NCI-H446 treated with DMSO at 0.1 percent for 48 hours (cell line): ENCODE measurements at regions not wholly inside any gene's neighbourhood (a gene's known extent, or its start where the extent isn't known, plus 50 kb on each side); places are given as distances from the start of the nearest gene placed in this dataset.
"Not testable (repeated sequence)": the region's sequence is repeated elsewhere in the genome, so short reads cannot be mapped to it uniquely, and the experiment has no call there.

Experiments
- DNase-seq: peaks from one replicate; lab custom pipeline; 2025; lab: John Stamatoyannopoulos, UW

DNA sequence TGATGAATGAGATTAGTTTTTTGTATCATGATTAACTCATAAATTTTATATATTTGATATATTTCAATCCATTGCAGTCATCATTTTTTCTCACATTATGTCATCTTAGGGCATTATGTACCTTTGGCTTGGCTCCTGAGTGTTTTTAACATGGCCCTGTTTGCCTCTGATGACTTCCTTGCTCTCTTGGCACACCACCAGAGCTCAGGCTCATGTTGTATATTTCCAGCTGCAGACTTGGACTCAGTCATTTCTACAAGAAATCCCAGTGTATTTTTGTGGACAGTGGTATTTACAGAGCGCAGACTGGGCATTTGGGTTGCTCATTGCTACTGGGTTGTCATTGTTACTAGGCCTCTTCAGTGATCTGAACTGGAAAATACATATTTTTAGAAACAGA, 188.5 kb downstream of the ADRA2A start:
- DNase-seq: peak; percentile 20

DNA sequence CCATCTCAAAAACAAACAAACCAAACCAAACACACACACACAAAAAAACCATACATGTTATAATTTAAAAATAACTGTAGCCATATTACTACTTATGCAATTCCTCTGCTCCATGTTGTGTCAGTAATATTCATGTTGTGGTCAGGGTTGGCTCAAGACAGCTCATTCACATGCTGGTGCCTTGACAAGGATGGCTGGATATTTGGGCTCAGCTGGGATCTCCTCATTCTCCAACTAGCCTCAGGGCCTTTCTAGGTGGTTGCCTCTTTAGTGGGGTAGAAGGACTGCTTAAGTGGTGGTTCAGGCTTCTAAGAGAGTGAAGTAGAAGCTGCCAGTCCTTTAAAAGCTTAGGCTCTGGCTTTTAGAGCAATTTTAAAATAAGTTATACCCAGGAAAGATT, 189.3 kb downstream of the ADRA2A start:
- DNase-seq: no peak

DNA sequence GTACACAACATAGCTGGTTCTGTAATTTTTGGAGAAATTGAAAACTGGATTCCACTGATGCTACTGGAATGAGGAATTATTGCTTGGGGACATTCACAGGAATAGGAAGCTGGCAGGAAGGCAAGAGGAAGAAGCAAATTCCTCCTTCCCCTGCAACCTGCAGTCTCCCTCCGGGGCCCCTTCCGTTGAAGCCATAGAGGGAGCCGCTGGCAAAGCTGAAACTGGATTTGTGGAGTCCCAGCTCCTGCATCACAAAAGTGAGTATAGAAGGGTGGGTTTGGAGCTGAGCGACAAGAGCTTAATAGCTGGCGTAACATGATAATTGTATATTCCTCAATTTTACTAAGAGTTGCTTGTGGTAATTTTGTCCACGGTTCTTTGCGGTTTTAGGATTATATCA, 190.8 kb downstream of the ADRA2A start:
- no peak for DNase-seq

DNA sequence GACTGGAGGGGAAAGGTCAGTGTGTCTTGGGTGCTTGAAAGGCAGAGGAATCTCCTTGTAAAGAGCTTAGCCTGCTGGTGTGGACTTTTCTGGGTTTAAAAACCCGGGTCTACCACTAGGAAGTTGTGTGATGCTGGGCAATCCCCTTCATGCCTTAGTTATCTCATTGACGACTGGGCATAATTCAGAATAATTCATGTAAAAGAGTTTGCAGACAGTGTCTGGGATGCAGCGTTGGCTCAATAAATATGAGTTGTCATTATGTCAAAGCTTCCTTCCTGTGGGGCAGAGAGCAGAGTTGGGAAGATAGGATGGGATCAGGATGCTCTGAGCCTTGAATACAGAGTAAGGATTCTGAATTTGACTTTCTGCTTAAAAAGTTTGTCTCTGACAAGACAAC, 196.4 kb downstream of the ADRA2A start:
- DNase-seq: no peak

- DNase-seq: no peak
These were observed 196.8 kb downstream of the ADRA2A start for GRCh38 chr10:111273635-111274034.

GRCh38 chr10:111275091-111275490, 198.3 kb downstream of the ADRA2A start:
- DNase-seq: no peak

- DNase-seq: peak; percentile 14
These were observed 200.8 kb downstream of the ADRA2A start for GRCh38 chr10:111277661-111278060.

- DNase-seq: peak; percentile 88
These were observed 201.4 kb downstream of the ADRA2A start for GRCh38 chr10:111278266-111278665.

GRCh38 chr10:111281516-111281915, 204.7 kb downstream of the ADRA2A start:
- DNase-seq: no peak

DNA sequence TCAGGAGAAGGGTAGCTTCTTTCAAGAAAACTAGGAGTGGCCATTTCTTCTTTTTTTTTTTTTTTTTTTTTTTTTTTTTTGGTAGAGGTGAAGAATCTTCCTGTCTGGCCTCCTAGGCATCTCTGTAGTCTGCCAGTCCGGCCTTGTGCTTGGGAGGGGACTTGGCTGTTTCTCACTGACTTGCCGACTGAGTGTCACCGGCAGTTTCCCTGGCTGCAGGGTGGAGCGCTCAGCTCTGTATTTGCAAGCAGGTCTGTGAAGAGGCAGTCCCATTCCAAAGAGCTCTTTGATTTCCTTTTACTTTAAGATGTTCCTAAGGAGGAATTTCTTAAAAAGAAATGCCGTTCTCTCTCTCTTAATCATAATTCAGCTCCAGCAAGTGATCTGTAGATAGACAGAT, 212.6 kb downstream of the ADRA2A start:
- no peak for DNase-seq

DNA sequence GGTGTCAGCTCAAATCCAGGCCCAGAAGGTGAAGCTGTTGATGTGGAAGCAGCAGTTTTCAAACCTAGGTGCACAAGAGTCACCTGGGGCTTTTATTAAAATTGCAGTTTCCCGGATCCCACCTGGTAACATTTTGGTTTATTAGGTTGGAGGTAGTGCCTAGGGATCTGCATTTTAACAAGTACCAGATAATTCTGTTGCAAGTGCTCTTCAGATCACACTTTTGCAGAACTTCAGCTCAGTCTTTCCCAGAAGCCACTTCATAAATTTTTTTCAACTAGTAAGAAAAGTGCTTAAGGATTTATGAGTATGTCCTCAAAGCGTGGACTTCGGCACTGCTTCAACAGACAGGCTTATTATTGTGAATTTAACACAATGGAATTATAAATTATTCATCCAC, 213.8 kb downstream of the ADRA2A start:
- DNase-seq: no peak

GRCh38 chr10:111295788-111296187, 219.0 kb downstream of the ADRA2A start:
- DNase-seq: no peak

- DNase-seq: no peak
These were observed 220.6 kb downstream of the ADRA2A start for GRCh38 chr10:111297351-111297848.

GRCh38 chr10:111298031-111298430, 221.2 kb downstream of the ADRA2A start:
- no peak for DNase-seq

DNA sequence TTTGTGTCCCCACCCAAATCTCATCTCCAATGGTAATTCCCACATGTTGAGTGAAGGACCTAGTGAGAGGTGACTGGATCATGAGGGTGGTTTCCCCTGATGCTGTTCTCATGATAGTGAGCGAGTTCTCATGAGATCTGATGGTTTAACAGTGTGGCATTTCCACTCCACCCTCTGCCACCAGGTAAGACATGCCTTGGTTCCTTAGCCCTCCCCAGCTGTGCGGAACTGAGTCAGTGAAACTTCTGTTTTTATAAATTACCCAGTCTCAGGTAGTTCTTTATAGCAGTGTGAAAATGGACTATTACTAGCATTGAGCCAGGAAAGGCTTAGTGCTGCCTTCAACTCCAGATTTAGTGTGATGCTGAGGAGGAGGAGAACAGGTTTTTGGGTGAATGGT, 222.2 kb downstream of the ADRA2A start:
- DNase-seq: no peak

DNA sequence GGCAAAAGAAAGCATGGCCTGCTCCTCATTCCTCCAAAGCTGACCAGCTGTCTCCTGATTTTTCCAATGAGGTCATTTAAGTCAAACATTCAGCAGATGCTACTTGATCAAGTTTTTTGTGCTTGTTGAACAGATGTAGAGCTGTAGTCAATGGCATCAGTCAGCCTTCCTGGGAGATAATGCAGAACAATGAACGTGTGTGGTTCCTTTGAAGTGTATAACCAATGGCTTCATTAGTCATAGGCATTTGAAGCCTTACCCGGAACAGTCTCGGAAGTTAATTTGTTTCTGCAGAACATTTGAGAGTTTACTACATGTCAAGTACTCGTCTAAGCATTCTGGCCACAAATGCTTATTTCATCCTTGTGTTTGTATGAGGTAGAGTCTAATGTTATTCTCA, 227.1 kb downstream of the ADRA2A start:
- DNase-seq: peak; percentile 49

DNA sequence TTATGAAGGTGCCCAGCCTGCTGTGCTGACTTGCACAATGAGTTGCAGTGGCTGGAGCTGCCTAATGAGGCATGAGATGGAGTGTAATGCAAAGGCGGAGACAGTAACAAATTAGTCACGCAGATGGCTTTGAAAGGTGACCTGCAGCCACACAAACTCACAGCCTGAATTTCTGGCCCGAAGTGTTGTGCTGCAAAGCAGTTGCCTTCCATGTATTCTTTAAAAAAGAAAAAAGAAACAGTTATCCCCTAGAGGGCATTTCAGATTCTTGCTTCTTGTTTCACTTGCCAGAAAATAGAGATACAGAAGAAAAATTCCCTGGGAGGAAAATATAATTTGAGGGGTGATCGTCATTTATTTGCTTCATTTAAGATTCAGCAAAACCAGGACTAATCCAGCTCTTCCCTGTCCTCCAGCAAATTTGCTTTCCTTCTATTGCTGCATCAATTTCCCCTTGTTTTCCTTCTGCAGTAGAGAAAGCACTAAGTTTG, 239.9 kb downstream of the ADRA2A start:
- no peak for DNase-seq

- DNase-seq: no peak
These were observed 243.0 kb downstream of the ADRA2A start for GRCh38 chr10:111319866-111320265.

DNA sequence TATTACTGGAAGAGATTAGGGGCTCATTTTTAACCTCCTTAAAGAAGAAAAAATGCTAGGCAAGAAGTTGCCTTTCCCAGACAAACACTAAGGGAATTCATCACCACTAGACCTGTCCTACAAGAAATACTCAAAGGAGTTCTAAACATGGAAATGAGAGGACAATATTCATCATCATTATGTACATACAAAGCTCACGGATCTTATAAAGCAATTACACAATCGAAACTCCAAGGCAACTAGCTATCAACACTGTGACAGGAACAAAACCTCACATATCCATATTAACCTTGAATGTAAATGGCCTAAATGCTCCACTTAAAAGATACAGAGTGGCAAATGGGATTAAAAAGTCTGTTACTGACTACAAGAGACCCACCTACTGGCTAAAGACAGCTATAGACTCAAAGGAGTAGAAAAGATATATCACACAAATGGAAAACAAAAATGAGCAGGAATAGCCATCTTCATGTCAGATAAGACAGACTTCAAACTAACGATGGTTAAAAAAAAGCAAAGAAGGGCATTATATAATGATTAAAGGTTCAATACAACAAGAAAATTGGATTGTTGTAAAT, 246.6 kb downstream of the ADRA2A start:
- DNase-seq: no peak

GRCh38 chr10:111332174-111332573, 255.3 kb downstream of the ADRA2A start:
- DNase-seq: not testable (repeated sequence)

- DNase-seq: peak; percentile 18
These were observed 259.0 kb downstream of the ADRA2A start for GRCh38 chr10:111335826-111336225.

- DNase-seq: no peak
These were observed 261.2 kb downstream of the ADRA2A start for GRCh38 chr10:111338035-111338434.

DNA sequence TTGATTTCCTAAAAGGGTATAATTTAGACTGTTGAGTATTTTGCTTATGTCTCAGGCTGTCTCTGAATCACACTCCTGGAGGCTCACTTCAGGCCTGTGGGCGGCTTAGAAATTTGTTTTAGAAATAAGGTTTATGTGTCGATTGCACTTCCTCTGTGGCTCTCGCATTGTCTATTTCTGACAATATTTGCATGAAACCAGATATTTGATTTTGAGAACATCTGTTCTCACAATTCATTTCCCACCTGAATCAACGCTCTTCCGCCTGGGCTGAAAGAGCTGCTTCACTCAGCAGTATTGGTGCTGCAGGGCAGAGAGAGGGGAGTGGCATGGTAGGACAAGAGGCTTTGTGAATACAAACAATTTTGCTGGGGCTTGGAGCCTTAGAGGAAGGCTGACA, 262.0 kb downstream of the ADRA2A start:
- no peak for DNase-seq

DNA sequence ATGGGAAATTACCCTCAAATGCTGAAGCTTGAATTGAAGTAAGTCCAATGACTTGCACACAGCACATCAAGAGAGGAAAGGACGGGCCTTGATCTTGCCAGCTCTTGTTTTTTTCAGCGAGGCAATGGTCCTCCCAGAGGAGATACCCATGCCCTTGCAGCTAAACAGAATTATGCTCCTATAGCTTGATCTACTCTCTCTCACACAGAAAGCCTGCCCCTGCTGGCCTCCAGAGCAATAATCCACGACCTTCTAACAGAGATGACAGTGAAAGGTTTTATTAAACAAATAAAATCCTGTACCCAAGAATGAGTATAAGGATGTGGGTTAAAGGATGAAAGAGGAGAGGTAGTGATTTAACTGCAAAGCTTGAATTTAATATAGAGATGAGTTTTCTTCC, 268.0 kb downstream of the ADRA2A start:
- DNase-seq: no peak
